SK-N-SH treated with all-trans-retinoic acid at 6 μM for 48 hours (cell line): ENCODE measurements at regions not wholly inside any gene's neighbourhood (a gene's known extent, or its start where the extent isn't known, plus 50 kb on each side); places are given as distances from the start of the nearest gene placed in this dataset.

Experiments used
- ATAC-seq: fragments of 200-7000 bp; cut with Tn5 transposase; 3 replicates; pipeline ENCODE4 v1.9.1; 2020; ENCODE audit warnings: mild to moderate bottlenecking, moderate library complexity
- ARNTL ChIP-seq: fragments of 450-650 bp; formaldehyde crosslinking; IDR thresholded peaks from 2 replicates; pipeline ENCODE4 v1.5.0; 2020; ENCODE audit warnings: low read depth, mild to moderate bottlenecking, moderate library complexity, borderline replicate concordance
- BACH2 ChIP-seq: fragments of 250-450 bp; sonication (Bioruptor Pico); IDR thresholded peaks from 2 replicates; pipeline ENCODE4 v1.9.0; 2021; ENCODE audit warnings: mild to moderate bottlenecking, borderline replicate concordance
- CREB5 ChIP-seq: fragments of 250-450 bp; sonication (Bioruptor Pico); IDR thresholded peaks from 2 replicates; pipeline ENCODE4 v1.5.1; 2020; ENCODE audit warnings: low read depth, mild to moderate bottlenecking, moderate library complexity
- CSDC2 ChIP-seq: fragments of 250-450 bp; sonication (Bioruptor Pico); IDR thresholded peaks from 2 replicates; pipeline ENCODE4 v1.5.0; 2020; ENCODE audit warnings: mild to moderate bottlenecking, moderate library complexity
- CSRNP3 ChIP-seq: fragments of 250-450 bp; sonication (Bioruptor Pico); IDR thresholded peaks from 2 replicates; pipeline ENCODE4 v1.5.1; 2021; ENCODE audit warnings: mild to moderate bottlenecking, moderate library complexity
- ESRRG ChIP-seq: fragments of 250-450 bp; sonication (Bioruptor Pico); IDR thresholded peaks from 2 replicates; pipeline ENCODE4 v1.6.1; 2021; ENCODE audit warnings: mild to moderate bottlenecking
- GLIS3 ChIP-seq: fragments of 250-450 bp; sonication (Bioruptor Pico); IDR thresholded peaks from 2 replicates; pipeline ENCODE4 v1.5.0; 2020; ENCODE audit warnings: mild to moderate bottlenecking, moderate library complexity
- ISL1 ChIP-seq: fragments of 250-450 bp; sonication (Bioruptor Pico); IDR thresholded peaks from 2 replicates; pipeline ENCODE4 v2.1.2; 2022; ENCODE audit warnings: mild to moderate bottlenecking, moderate library complexity
- OSR1 ChIP-seq: fragments of 250-450 bp; sonication (Bioruptor Pico); IDR thresholded peaks from 2 replicates; pipeline ENCODE4 v1.8.0; 2022; ENCODE audit warnings: moderate library complexity, mild to moderate bottlenecking, inconsistent platforms
- RARB ChIP-seq: fragments of 250-450 bp; sonication (Bioruptor Pico); IDR thresholded peaks from 2 replicates; pipeline ENCODE4 v1.8.0; 2021; ENCODE audit warnings: mild to moderate bottlenecking, moderate library complexity
- SNAI2 ChIP-seq: fragments of 250-450 bp; sonication (Bioruptor Pico); IDR thresholded peaks from 2 replicates; pipeline ENCODE4 v1.5.0; 2020; ENCODE audit warnings: mild to moderate bottlenecking, moderate library complexity
- TCF4 ChIP-seq: fragments of 250-450 bp; sonication (Bioruptor Pico); IDR thresholded peaks from 2 replicates; pipeline ENCODE4 v1.8.0; 2021; ENCODE audit warnings: mild to moderate bottlenecking, moderate library complexity, borderline replicate concordance
- TOX ChIP-seq: fragments of 250-450 bp; sonication (Bioruptor Pico); IDR thresholded peaks from 2 replicates; pipeline ENCODE4 v1.8.0; 2021; ENCODE audit warnings: mild to moderate bottlenecking, moderate library complexity, borderline replicate concordance
- TSHZ2 ChIP-seq: fragments of 250-450 bp; sonication (Bioruptor Pico); IDR thresholded peaks from 2 replicates; pipeline ENCODE4 v1.5.0; 2020; ENCODE audit warnings: mild to moderate bottlenecking, moderate library complexity
- ZC3H10 ChIP-seq: fragments of 250-450 bp; sonication (Bioruptor Pico); IDR thresholded peaks from 2 replicates; pipeline ENCODE4 v1.5.1; 2021; ENCODE audit warnings: mild to moderate bottlenecking, moderate library complexity
- ZFP3 ChIP-seq: fragments of 250-450 bp; sonication (Bioruptor Pico); IDR thresholded peaks from 2 replicates; pipeline ENCODE4 v1.5.0; 2020; ENCODE audit warnings: mild to moderate bottlenecking, moderate library complexity
- ZFP30 ChIP-seq: fragments of 450-650 bp; formaldehyde crosslinking; IDR thresholded peaks from 2 replicates; pipeline ENCODE4 v1.5.0; 2022; ENCODE audit warnings: mild to moderate bottlenecking, moderate library complexity
- ZNF70 ChIP-seq: fragments of 450-650 bp; formaldehyde crosslinking; IDR thresholded peaks from 2 replicates; pipeline ENCODE4 v1.5.0; 2020; ENCODE audit warnings: mild to moderate bottlenecking, moderate library complexity
- ZNF8 ChIP-seq: fragments of 450-650 bp; formaldehyde crosslinking; IDR thresholded peaks from 2 replicates; pipeline ENCODE4 v1.5.0; 2020; ENCODE audit warnings: mild to moderate bottlenecking, moderate library complexity
- TF ChIP-seq, protein P1 (sequence below): fragments of 250-450 bp; sonication (Bioruptor Pico); IDR thresholded peaks from 2 replicates; pipeline ENCODE4 v1.8.0; 2020; ENCODE audit warnings: mild to moderate bottlenecking, moderate library complexity, borderline replicate concordance

DNA sequence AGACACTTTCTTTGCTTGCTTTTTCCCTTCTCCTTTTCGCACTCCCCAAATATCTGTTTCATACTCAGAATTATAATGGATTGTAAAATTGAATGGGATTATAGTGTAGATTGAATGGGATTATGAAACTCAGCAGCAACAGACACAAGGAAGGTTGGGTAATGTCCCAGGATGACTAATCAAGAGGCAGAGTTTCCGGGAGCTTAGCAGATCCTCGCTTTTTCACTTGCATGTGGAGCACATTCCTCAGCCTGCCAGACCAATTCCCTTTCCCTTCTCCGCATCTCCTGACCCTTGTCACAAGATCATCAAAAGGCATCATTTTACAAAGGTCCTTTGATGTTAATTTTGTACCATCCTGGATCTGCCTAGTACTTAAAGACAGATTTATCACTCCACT is 55.1 kb upstream of the SLC1A1 start:
- TF ChIP-seq TSHZ2 (CRISPR knock-in tag), result no peak
- TF ChIP-seq TCF4 (CRISPR knock-in tag), result no peak
- no peak for TF ChIP-seq ZNF8 (CRISPR knock-in tag)
- TF ChIP-seq BACH2, result no peak
- TF ChIP-seq RARB (CRISPR knock-in tag), result no peak
- TF ChIP-seq ZC3H10 (CRISPR knock-in tag), result no peak
- no peak for TF ChIP-seq ISL1 (CRISPR knock-in tag)
- TF ChIP-seq ARNTL (CRISPR knock-in tag), result no peak
- TF ChIP-seq, all 23 proteins: peak for 0
- ATAC-seq, result no peak

DNA sequence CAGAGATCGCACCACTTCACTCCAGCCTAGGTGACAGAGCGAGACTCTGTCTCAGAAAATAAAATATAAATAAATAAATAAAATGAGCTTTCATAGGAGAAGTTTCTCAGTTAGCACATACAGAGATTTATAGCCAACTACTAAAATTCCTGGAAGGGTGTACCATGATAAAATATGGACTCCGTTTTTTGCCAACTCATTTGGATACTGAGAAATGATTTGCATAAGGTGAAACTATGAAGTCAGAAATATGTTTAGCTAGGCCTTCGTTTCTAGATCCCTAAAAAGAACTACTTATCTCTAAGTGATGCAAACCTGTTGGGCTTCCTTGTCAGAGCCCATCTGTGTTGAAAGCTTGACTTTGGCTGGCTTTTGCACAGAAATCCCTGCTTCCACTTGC is 56.9 kb upstream of the SLC1A1 start:
- no peak for ATAC-seq

DNA sequence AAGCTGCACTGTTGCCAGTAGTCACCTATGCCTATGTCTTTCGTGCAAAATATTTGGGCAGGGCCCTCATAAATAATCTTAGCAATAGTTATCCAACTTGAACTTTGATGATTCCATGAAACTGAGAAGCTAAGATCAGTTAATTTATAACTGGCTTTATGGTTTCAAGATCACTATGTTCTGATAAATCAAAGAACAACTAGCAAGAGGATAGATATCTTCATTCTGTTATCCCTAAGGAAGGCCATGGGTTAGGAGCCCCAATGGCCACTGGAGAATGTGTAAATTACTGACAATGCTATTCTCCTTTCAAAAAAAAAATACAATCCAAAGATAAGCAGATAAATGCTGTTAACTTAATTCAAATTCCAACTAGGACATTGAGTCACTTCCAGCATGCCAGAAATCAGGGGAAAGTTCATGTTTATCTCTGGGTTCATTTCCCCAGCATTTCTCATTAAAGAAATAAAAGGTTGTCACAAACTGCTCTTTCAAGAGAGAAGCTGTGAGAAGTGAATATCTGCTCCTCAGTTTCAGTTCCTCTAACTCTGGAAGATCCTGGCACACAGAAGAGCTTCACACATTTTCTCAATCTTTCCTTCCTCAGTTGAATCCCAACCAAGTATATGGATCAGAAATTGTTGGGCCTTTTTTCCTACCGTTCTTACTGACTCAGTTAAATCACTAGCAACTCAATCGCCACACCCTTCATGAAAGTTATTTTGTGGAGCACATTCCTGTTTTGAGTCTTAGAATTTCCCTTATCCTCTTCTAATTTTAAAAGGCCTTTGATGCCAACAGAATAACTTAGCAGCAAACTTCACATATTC is 59.6 kb upstream of the SLC1A1 start:
- no peak for ATAC-seq
- TF ChIP-seq ZC3H10 (CRISPR knock-in tag) (no peak), CREB5 (CRISPR knock-in tag) (no peak), ZNF70 (CRISPR knock-in tag) (no peak)
- TF ChIP-seq, all 23 proteins: peak for 0

More for the DNA sequence above, 56.9 kb upstream of the SLC1A1 start:
- no peak for TF ChIP-seq ZFP3 (CRISPR knock-in tag)
- no peak for TF ChIP-seq ARNTL (CRISPR knock-in tag)
- TF ChIP-seq GLIS3 (CRISPR knock-in tag), result no peak
- no peak for TF ChIP-seq ZC3H10 (CRISPR knock-in tag)
- TF ChIP-seq TOX (CRISPR knock-in tag), result no peak
- TF ChIP-seq TCF4 (CRISPR knock-in tag), result no peak
- no peak for TF ChIP-seq CSRNP3 (CRISPR knock-in tag)
- no peak for TF ChIP-seq CSDC2 (CRISPR knock-in tag)
- TF ChIP-seq CREB5 (CRISPR knock-in tag), result no peak
- TF ChIP-seq SNAI2 (CRISPR knock-in tag), result no peak
- no peak for TF ChIP-seq ZNF70 (CRISPR knock-in tag)
- TF ChIP-seq OSR1, result no peak
- TF ChIP-seq BACH2, result no peak
- TF ChIP-seq RARB (CRISPR knock-in tag), result no peak
- TF ChIP-seq ISL1 (CRISPR knock-in tag), result no peak
- TF ChIP-seq, protein P1, sequence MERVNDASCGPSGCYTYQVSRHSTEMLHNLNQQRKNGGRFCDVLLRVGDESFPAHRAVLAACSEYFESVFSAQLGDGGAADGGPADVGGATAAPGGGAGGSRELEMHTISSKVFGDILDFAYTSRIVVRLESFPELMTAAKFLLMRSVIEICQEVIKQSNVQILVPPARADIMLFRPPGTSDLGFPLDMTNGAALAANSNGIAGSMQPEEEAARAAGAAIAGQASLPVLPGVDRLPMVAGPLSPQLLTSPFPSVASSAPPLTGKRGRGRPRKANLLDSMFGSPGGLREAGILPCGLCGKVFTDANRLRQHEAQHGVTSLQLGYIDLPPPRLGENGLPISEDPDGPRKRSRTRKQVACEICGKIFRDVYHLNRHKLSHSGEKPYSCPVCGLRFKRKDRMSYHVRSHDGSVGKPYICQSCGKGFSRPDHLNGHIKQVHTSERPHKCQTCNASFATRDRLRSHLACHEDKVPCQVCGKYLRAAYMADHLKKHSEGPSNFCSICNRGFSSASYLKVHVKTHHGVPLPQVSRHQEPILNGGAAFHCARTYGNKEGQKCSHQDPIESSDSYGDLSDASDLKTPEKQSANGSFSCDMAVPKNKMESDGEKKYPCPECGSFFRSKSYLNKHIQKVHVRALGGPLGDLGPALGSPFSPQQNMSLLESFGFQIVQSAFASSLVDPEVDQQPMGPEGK, result no peak
- no peak for TF ChIP-seq ESRRG (CRISPR knock-in tag)
- TF ChIP-seq ZFP30 (CRISPR knock-in tag), result no peak
- TF ChIP-seq ZNF8 (CRISPR knock-in tag), result no peak
